PFSK-1 (cell line): ENCODE measurements at regions not wholly inside any gene's neighbourhood (a gene's known extent, or its start where the extent isn't known, plus 50 kb on each side); places are given as distances from the start of the nearest gene placed in this dataset.

ENCODE experiments used
- FOXP2 ChIP-seq: optimal IDR thresholded peaks from 2 replicates; pipeline ENCODE3; 2011; ENCODE audit warnings: borderline replicate concordance, control low read depth, inconsistent platforms; ENCODE audit not compliant: insufficient read depth; ENCODE audit errors: extremely low read length, extremely low read depth
- POLR2AphosphoS5 ChIP-seq: IDR thresholded peaks from 2 replicates; pipeline ENCODE4 v1.6.1; 2012; ENCODE audit warnings: low read depth, mild to moderate bottlenecking, control low read depth, low read length, moderate library complexity
- REST ChIP-seq, 2 experiments: IDR thresholded peaks; 2 replicates each; pipeline versions ENCODE4 v1.6.1 to v1.8.0; 2011 to 2012; ENCODE audit warnings: low read depth in 2 of 2, low read length in 2 of 2, control low read depth in 1 of 2, inconsistent platforms in 1 of 2, mild to moderate bottlenecking in 1 of 2, moderate library complexity in 1 of 2; ENCODE audit not compliant: insufficient read depth in 1 of 2
- SIN3A ChIP-seq: IDR thresholded peaks from 2 replicates; pipeline ENCODE4 v1.6.1; 2012; ENCODE audit warnings: mild to moderate bottlenecking, low read length, moderate library complexity, borderline replicate concordance; ENCODE audit not compliant: insufficient read depth
- TAF1 ChIP-seq: IDR thresholded peaks from 2 replicates; pipeline ENCODE4 v1.6.1; 2012; ENCODE audit warnings: low read length, control low read depth, borderline replicate concordance; ENCODE audit not compliant: insufficient read depth

- no peak for TF ChIP-seq SIN3A
- no peak for TF ChIP-seq TAF1
- no peak for TF ChIP-seq POLR2AphosphoS5
- no peak for TF ChIP-seq FOXP2
- TF ChIP-seq REST (IDR thresholded peaks at IDR 0.05; ENCODE audit: insufficient read depth in 1 of 2, low read depth in 2 of 2, low read length in 2 of 2) = no peak
Measured at GRCh38 chr6:23532227-23532626, 593.8 kb upstream of the NRSN1 start.

DNA sequence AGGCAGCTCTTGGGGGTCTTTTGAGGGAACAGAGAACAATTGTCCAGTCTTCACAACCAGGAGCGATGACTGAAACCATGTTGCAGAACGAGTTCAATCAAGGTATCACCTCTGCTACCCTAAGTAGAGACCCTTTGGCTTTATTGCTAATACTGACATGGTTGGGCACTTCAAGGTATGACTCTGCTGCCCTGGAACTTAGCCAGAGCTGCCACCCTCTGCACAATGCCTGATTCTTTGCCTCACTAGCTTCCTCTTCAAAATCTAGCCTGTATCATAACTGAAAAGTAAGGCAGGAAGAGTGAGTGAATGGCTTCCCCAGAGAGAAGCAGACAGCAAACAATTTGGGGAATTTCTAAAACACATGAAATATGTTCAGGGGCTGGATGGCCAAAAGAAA, 592.7 kb upstream of the NRSN1 start:
- TF ChIP-seq FOXP2 (no peak), REST (IDR thresholded peaks at IDR 0.05; ENCODE audit: insufficient read depth in 1 of 2, low read depth in 2 of 2, low read length in 2 of 2) (no peak), POLR2AphosphoS5 (no peak), SIN3A (no peak), TAF1 (no peak)

DNA sequence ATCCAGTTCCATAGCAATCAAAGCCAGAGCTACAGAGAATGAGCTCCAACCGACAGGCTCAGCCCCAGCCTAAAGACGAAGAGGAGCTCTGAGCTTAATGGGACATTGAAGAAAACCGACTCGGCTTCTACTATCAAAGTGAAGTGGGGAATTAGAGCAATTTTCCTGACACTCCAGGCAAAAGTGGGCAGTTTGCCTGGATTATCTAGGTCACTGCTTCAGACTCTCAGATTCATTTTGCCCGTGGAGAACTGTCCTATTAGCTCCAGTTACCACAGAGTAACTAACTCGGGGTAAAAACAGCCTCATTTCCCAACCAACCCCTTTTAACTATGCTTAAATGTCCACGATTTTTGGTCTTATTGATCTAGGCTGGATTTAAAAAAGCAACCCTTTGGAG, 592.1 kb upstream of the NRSN1 start:
- TF ChIP-seq FOXP2 (no peak), TAF1 (no peak), REST (IDR thresholded peaks at IDR 0.05; ENCODE audit: insufficient read depth in 1 of 2, low read depth in 2 of 2, low read length in 2 of 2) (no peak), POLR2AphosphoS5 (no peak), SIN3A (no peak)

- TF ChIP-seq POLR2AphosphoS5 = no peak
- no peak for TF ChIP-seq FOXP2
- no peak for TF ChIP-seq SIN3A
- TF ChIP-seq REST (IDR thresholded peaks at IDR 0.05; ENCODE audit: insufficient read depth in 1 of 2, low read depth in 2 of 2, low read length in 2 of 2) = no peak
- no peak for TF ChIP-seq TAF1
Measured at GRCh38 chr6:23534351-23534750, 591.7 kb upstream of the NRSN1 start.

DNA sequence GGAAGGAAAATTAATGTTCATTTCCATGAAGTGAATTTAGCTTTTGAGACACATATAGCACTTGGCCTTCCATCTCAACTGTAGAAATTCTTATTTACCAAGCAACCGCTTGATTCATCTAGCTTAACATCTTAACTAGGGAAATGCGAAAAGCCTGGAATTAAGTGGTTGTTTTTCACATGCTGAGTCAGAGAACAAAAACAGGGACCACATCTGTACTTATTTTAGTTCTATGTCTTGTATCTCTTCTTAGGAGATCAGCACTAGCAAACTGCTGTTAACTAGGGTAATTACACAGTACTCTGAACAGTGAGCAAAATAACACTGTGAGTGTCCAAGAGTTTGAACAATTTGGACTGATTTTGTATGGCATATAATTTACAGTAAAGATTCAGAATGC, 590.9 kb upstream of the NRSN1 start:
- no peak for TF ChIP-seq TAF1
- no peak for TF ChIP-seq FOXP2
- no peak for TF ChIP-seq SIN3A
- TF ChIP-seq REST (IDR thresholded peaks at IDR 0.05; ENCODE audit: insufficient read depth in 1 of 2, low read depth in 2 of 2, low read length in 2 of 2) = no peak
- TF ChIP-seq POLR2AphosphoS5 = no peak
